ENCODE measurements at regions not wholly inside any gene's neighbourhood (a gene's known extent, or its start where the extent isn't known, plus 50 kb on each side); places are given as distances from the start of the nearest gene placed in this dataset.
A peak's percentile ranks its signal among the peaks of the same experiment; 100 is the strongest.

- no peak overlapping the region for H3K4me3 ChIP-seq (ENCODE audit: control insufficient read depth, low read depth, low read length)
- no peak for DNase-seq (ENCODE audit: low read depth)
- no peak for TF ChIP-seq CTCF (conservative IDR thresholded peaks at IDR 0.05; ENCODE audit: control insufficient read depth, insufficient read depth, low read depth, low read length)
Measured at GRCh38 chr2:8317418-8317817, 364.4 kb upstream of the ID2 start.

GRCh38 chr2:8319219-8319618 lies 362.6 kb upstream of the ID2 start:
- peak; percentile 57 for DNase-seq (ENCODE audit: low read depth)
- TF ChIP-seq CTCF (conservative IDR thresholded peaks at IDR 0.05; ENCODE audit: control insufficient read depth, insufficient read depth, low read depth, low read length) = no peak
- H3K4me3 ChIP-seq (ENCODE audit: control insufficient read depth, low read depth, low read length) = no peak overlapping the region

GRCh38 chr2:8320311-8321066 lies 361.4 kb upstream of the ID2 start:
- peak; percentile 16 for DNase-seq (ENCODE audit: low read depth)
- no peak overlapping the region for H3K4me3 ChIP-seq (ENCODE audit: control insufficient read depth, low read depth, low read length)
- no peak for TF ChIP-seq CTCF (conservative IDR thresholded peaks at IDR 0.05; ENCODE audit: control insufficient read depth, insufficient read depth, low read depth, low read length)

GRCh38 chr2:8322634-8323033 lies 359.2 kb upstream of the ID2 start:
- no peak for DNase-seq (ENCODE audit: low read depth)

GRCh38 chr2:8324164-8324856 lies 357.5 kb upstream of the ID2 start:
- TF ChIP-seq CTCF (conservative IDR thresholded peaks at IDR 0.05; ENCODE audit: control insufficient read depth, insufficient read depth, low read depth, low read length) = no peak
- H3K4me3 ChIP-seq (ENCODE audit: control insufficient read depth, low read depth, low read length) = no peak overlapping the region
- no peak for DNase-seq (ENCODE audit: low read depth)

More at GRCh38 chr2:8322634-8323033, 359.2 kb upstream of the ID2 start:
- no peak for TF ChIP-seq CTCF (conservative IDR thresholded peaks at IDR 0.05; ENCODE audit: control insufficient read depth, insufficient read depth, low read depth, low read length)
- H3K4me3 ChIP-seq (ENCODE audit: control insufficient read depth, low read depth, low read length) = no peak overlapping the region

- no peak for TF ChIP-seq CTCF (conservative IDR thresholded peaks at IDR 0.05; ENCODE audit: control insufficient read depth, insufficient read depth, low read depth, low read length)
- H3K4me3 ChIP-seq (ENCODE audit: control insufficient read depth, low read depth, low read length) = no peak overlapping the region
- DNase-seq (ENCODE audit: low read depth) = no peak
Measured at GRCh38 chr2:8324901-8325300, 357.0 kb upstream of the ID2 start.

Data from fibroblast of mammary gland (primary cell).